Peyer's patch (tissue), 4 donors: ENCODE measurements at regions not wholly inside any gene's neighbourhood (a gene's known extent, or its start where the extent isn't known, plus 50 kb on each side); places are given as distances from the start of the nearest gene placed in this dataset.

Experiments used
- DNase-seq, 3 donors: peaks; one replicate each; pipeline ENCODE4 v3.0.0-alpha.2; 2017 to 2019
- H3K27ac ChIP-seq, 4 donors: fragments of 200-600 bp; sonication (generic); one replicate each; pipeline ENCODE4 v1.5.1; 2016 to 2019
- H3K27me3 ChIP-seq, 2 donors: fragments of 200-600 bp; sonication (generic); one replicate each; pipeline ENCODE4 v1.5.1; 2019
- H3K36me3 ChIP-seq, 3 donors: fragments of 200-600 bp; sonication (generic); one replicate each; pipeline ENCODE4 v1.5.1; 2016 to 2019
- H3K4me1 ChIP-seq, 4 donors: fragments of 200-600 bp; sonication (generic); one replicate each; pipeline ENCODE4 v1.5.1; 2016 to 2019
- H3K4me3 ChIP-seq, 4 donors: fragments of 200-600 bp; sonication (generic); 1 replicate in 3 of 4; 2 replicates in 1 of 4; pipeline ENCODE4 v1.5.1; 2016 to 2019; ENCODE audit warnings: mild to moderate bottlenecking in 1 of 4
- H3K9me3 ChIP-seq, 4 donors: fragments of 200-600 bp; sonication (generic); one replicate each; pipeline ENCODE4 v1.5.1; 2016 to 2019; ENCODE audit warnings: mild to moderate bottlenecking in 1 of 4
- POLR2A ChIP-seq, 2 donors: fragments of 450-650 bp; IDR thresholded peaks; one replicate each; pipeline ENCODE4 v1.5.1; 2017; ENCODE audit warnings: antibody characterized with exemption in 2 of 2, mild to moderate bottlenecking in 2 of 2, moderate library complexity in 2 of 2
- TF ChIP-seq, protein P1 (sequence below), 6 experiments: fragments of 450-650 bp in 4 of 6; fragments of 200-600 bp in 2 of 6; sonication (generic) in 1 of 6; IDR thresholded peaks; one replicate each; pipeline ENCODE4 v1.5.1; 2017 to 2019; ENCODE audit warnings: antibody characterized with exemption in 6 of 6, mild to moderate bottlenecking in 3 of 6, moderate library complexity in 1 of 6

DNA sequence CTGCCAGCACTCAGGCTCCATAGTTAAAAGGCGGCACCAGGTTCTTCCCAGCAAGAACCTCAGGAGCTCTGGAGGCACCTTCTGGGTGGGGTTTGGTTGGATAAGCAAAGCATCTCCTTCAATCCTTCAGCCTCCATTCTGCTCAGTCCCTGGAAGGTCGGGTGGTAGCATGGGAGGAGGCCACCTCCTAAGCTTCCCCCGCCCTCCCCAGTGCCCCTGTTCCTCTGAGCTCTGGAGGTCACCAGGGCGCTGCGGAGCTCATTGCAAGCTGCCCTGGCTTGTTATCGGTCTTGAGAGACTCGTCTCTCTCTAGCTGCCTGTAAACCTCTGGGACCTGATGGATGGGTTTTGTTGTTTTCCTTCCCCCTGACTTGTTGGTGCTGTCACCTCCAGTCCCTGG lies 124.8 kb downstream of the RPLP1 start:
- Histone ChIP-seq H3K4me3 (no peak overlapping the region), H3K9me3 (no peaks in the 10 kb centered on the region), H3K4me1 (peaks cover 8 to 34% (median 13%) of the 10 kb centered on the region in 4 donors), H3K27me3 (no peaks in the 10 kb centered on the region), H3K27ac (peak overlapping the region in 1 of 4 donors; percentile 36), H3K36me3 (no peaks in the 10 kb centered on the region)
- DNase-seq, result peak in 1 of 3 donors; percentile 51
- TF ChIP-seq, protein P1, sequence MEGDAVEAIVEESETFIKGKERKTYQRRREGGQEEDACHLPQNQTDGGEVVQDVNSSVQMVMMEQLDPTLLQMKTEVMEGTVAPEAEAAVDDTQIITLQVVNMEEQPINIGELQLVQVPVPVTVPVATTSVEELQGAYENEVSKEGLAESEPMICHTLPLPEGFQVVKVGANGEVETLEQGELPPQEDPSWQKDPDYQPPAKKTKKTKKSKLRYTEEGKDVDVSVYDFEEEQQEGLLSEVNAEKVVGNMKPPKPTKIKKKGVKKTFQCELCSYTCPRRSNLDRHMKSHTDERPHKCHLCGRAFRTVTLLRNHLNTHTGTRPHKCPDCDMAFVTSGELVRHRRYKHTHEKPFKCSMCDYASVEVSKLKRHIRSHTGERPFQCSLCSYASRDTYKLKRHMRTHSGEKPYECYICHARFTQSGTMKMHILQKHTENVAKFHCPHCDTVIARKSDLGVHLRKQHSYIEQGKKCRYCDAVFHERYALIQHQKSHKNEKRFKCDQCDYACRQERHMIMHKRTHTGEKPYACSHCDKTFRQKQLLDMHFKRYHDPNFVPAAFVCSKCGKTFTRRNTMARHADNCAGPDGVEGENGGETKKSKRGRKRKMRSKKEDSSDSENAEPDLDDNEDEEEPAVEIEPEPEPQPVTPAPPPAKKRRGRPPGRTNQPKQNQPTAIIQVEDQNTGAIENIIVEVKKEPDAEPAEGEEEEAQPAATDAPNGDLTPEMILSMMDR (IDR thresholded peaks at IDR 0.05), result no peak
- TF ChIP-seq POLR2A (IDR thresholded peaks at IDR 0.05), result no peak

DNA sequence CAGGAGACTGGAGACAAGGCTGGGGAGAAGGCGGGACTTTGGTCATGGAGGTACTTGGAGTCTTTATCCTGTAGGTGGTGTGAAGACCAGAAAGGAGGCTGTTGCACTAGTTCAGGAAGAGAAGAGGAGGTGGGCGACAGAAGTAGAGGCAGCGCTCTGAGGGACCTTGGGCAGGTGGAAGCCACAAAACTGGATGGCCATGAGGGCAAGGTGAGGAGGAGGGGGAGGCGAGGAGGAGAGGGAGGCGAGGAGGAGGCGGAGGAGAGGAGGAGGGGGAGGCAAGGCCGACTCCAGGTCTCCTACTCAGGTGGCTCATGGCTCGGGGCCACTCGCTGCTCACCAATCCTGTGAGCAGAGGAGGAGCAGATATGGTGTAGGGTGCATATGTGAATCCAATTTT lies 125.6 kb downstream of the RPLP1 start:
- Histone ChIP-seq H3K27me3 (no peaks in the 10 kb centered on the region), H3K36me3 (no peaks in the 10 kb centered on the region), H3K4me1 (peaks cover 8 to 34% (median 13%) of the 10 kb centered on the region in 4 donors), H3K4me3 (no peak overlapping the region), H3K27ac (no peak overlapping the region), H3K9me3 (no peaks in the 10 kb centered on the region)
- TF ChIP-seq POLR2A (IDR thresholded peaks at IDR 0.05), result no peak
- TF ChIP-seq, protein P1 (IDR thresholded peaks at IDR 0.05), result no peak
- DNase-seq, result peak in 1 of 3 donors; percentile 43

- no peaks in the 10 kb centered on the region for H3K36me3 ChIP-seq
- peak in 2 of 3 donors; percentile 89 for DNase-seq
- no peak for TF ChIP-seq POLR2A (IDR thresholded peaks at IDR 0.05)
- TF ChIP-seq, protein P1 (IDR thresholded peaks at IDR 0.05), result no peak
These were observed 126.4 kb downstream of the RPLP1 start for GRCh38 chr15:69578787-69579583.

GRCh38 chr15:69579950-69580618 lies 127.5 kb downstream of the RPLP1 start:
- peak in 2 of 3 donors; percentile 80 to 87 for DNase-seq
- TF ChIP-seq POLR2A (IDR thresholded peaks at IDR 0.05), result peak in 1 of 2 donors; percentile 8
- TF ChIP-seq, protein P1 (IDR thresholded peaks at IDR 0.05), result no peak
- H3K4me1 ChIP-seq, result peaks cover 8 to 34% (median 16%) of the 10 kb centered on the region in 4 donors
- H3K36me3 ChIP-seq, result no peaks in the 10 kb centered on the region
- H3K27me3 ChIP-seq, result no peaks in the 10 kb centered on the region
- H3K27ac ChIP-seq, result peak overlapping the region in 2 of 4 donors; percentile 26 to 48
- no peaks in the 10 kb centered on the region for H3K9me3 ChIP-seq
- H3K4me3 ChIP-seq, result no peak overlapping the region

More at GRCh38 chr15:69578787-69579583, 126.4 kb downstream of the RPLP1 start:
- no peak overlapping the region for H3K4me3 ChIP-seq
- no peaks in the 10 kb centered on the region for H3K9me3 ChIP-seq
- H3K4me1 ChIP-seq, result peaks cover 8 to 34% (median 16%) of the 10 kb centered on the region in 4 donors
- no peaks in the 10 kb centered on the region for H3K27me3 ChIP-seq
- H3K27ac ChIP-seq, result peak overlapping the region in 2 of 4 donors; percentile 26 to 49

- no peak for TF ChIP-seq POLR2A (IDR thresholded peaks at IDR 0.05)
- TF ChIP-seq, protein P1 (IDR thresholded peaks at IDR 0.05), result no peak
- H3K27me3 ChIP-seq, result no peaks in the 10 kb centered on the region
- no peak overlapping the region for H3K4me3 ChIP-seq
- peak in 1 of 3 donors; percentile 38 for DNase-seq
- H3K4me1 ChIP-seq, result peaks cover 0 to 13% (median 10%) of the 10 kb centered on the region in 4 donors
- H3K9me3 ChIP-seq, result no peaks in the 10 kb centered on the region
- no peaks in the 10 kb centered on the region for H3K36me3 ChIP-seq
- no peak overlapping the region for H3K27ac ChIP-seq
These were observed 131.0 kb downstream of the RPLP1 start for GRCh38 chr15:69583626-69584025.
